ENCODE measurements at regions not wholly inside any gene's neighbourhood (a gene's known extent, or its start where the extent isn't known, plus 50 kb on each side); places are given as distances from the start of the nearest gene placed in this dataset.

- DNase-seq: no peak
Measured at GRCh38 chr4:148522995-148523394, 80.8 kb upstream of the NR3C2 start.

DNA sequence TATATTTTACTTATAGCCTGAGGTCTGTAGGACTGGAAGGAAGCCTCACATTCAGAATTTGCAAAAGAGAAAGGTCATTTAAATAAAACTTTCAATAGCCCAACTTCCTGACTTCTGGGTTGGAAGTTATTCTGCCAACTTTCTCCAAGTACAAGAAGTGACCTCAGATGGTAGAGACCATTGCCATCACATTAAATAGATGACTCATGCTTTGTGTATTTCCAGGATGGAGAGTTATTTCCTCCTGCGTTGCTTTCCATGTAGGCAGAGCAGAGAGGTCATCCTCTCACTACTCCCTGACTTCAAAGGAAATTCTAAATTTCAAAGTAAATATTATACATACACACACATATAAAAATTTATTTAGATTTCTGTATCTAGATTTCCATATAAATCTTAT is 73.0 kb upstream of the NR3C2 start:
- DNase-seq: no peak

GRCh38 chr4:148514581-148514980 is 72.4 kb upstream of the NR3C2 start:
- DNase-seq: no peak

GRCh38 chr4:148514041-148514440 is 71.8 kb upstream of the NR3C2 start:
- DNase-seq: no peak

- no peak for DNase-seq
Measured at GRCh38 chr4:148510211-148510610, 68.0 kb upstream of the NR3C2 start.

DNA sequence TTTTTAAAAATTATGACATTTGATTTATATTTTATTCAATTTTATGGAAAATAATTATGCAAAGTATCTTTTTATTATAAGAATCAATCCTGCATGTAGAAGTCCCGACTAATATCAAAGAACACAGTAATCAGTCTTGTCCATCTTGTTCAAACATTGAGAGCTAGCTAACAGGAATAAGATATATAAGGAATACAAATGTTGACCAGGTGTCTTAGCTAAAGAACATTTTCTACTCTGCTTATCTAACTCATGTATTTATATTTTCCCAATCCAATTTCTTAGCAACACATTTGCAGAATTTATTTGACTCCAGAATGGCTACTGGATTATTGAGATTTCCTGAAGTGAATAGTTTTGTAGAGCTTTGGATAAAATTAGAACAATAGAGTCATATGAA is 61.5 kb upstream of the NR3C2 start:
- no peak for DNase-seq

DNA sequence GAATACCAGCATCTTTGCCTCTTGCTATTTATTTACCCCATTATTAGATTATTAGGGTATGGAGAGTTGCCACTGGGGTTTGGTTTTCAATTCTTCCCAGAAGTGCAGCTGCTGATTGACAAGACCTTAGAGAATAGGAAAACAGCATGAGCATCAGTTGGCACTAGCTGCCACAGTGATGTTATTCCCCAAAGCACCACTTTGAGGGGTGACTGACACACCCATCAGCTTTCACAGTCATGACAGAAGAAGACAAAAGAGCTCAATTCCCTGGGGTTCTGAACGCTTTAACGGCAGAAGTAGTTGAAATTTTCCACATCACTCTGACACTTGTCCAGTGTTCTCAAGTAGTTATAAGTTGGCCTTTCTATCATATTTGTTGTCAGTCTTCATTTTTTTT is 55.0 kb upstream of the NR3C2 start:
- DNase-seq: no peak

DNA sequence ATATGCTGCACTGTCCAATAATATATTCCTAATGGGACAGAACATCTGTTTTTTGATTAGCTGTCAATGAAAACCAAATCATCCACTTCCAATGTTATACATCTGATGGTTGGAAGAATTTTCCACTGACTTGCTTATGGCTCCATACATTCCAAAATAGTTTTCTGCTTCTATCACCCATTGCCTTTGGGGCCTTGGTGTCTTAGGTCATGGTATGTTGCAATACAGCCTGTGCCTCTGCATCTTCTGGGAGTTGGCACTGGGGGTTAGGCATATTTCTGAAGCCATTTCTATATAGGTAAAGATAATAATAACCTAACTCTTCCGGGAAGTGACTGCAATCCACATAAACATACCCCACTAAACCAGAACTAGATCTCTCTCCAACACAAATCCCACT is 53.2 kb upstream of the NR3C2 start:
- DNase-seq: no peak

All from NCI-H187 treated with DMSO at 0.1 percent for 48 hours (cell line).